ENCODE measurements at regions not wholly inside any gene's neighbourhood (a gene's known extent, or its start where the extent isn't known, plus 50 kb on each side); places are given as distances from the start of the nearest gene placed in this dataset.
"Not testable (repeated sequence)": the region's sequence is repeated elsewhere in the genome, so short reads cannot be mapped to it uniquely, and the experiment has no call there.

DNA sequence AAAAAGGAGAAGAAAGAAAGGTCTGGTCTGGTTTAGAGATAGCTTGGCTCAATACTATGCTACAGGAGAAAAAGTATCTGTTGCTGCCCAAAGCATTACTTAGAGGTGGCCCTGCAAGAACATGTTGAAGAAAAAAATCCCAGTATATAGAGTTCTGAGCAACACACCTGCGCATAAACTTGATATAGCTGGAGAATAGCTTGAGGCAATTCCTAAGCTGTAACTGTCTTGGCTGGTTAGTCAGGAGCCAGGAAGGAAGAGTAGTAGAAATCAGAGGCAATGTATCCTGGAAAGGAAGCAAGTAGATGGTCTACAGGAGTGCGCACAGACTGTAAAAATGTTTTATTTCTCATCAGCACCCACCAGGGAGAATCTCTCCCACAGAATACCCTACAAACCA lies 209.7 kb downstream of the SLITRK1 start:
- Histone ChIP-seq H3K4me1 (replicated peaks in 1 of 2) (no peaks in the 10 kb centered on the region), H3K36me3 (replicated peaks in 1 of 2) (no peaks in the 10 kb centered on the region), H3K27me3 (no peaks in the 10 kb centered on the region), H3K4me3 (no peak overlapping the region), H3K27ac (no peak overlapping the region), H3K9me3 (replicated peaks in 1 of 3) (no peaks in the 10 kb centered on the region)
- intact Hi-C loops (cut with DNase I) = no loop called here
- TF ChIP-seq POLR2A (IDR thresholded peaks at IDR 0.05) (no peak), CTCF (IDR thresholded peaks at IDR 0.05) (no peak)
- 85 to 90% (median 88%) methylated on average over 2 of the region's 2 CpGs for WGBS, 4 donors
- no peak for DNase-seq

- intact Hi-C loops (cut with DNase I) = no loop called here
- Histone ChIP-seq H3K36me3 (replicated peaks in 1 of 2) (no peaks in the 10 kb centered on the region), H3K4me3 (no peak overlapping the region), H3K9me3 (replicated peaks in 1 of 3) (no peaks in the 10 kb centered on the region), H3K27me3 (no peaks in the 10 kb centered on the region), H3K27ac (no peak overlapping the region), H3K4me1 (replicated peaks in 1 of 2) (no peaks in the 10 kb centered on the region)
- TF ChIP-seq POLR2A (IDR thresholded peaks at IDR 0.05) (no peak), CTCF (IDR thresholded peaks at IDR 0.05) (no peak)
- DNase-seq = no peak
- 86 to 96% (median 92%) methylated on average over 2 of the region's 2 CpGs for WGBS, 4 donors
Observed at GRCh38 chr13:83667606-83668005, 214.7 kb downstream of the SLITRK1 start.

DNA sequence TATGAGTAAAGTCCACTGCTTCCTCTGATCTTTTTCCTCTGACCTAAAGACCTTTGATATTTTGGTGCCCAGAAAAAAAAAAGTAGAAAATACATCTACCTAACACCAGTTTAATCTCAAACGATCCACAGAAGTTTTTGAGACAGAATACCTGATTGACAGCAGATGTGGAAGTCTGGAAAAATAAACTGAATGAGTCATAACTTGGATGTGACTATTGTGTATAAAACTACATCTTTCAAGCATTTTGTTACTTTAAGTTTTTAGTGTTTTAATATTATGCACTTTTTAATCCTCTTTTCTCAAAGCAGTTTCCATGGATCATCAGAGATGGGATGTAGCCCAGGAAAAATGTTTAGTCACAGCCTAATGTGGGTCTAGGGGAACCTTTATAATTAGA lies 216.1 kb downstream of the SLITRK1 start:
- TF ChIP-seq POLR2A (IDR thresholded peaks at IDR 0.05) (no peak), CTCF (IDR thresholded peaks at IDR 0.05) (no peak)
- Histone ChIP-seq H3K9me3 (replicated peaks in 1 of 3) (no peaks in the 10 kb centered on the region), H3K4me1 (replicated peaks in 1 of 2) (no peaks in the 10 kb centered on the region), H3K27me3 (no peaks in the 10 kb centered on the region), H3K27ac (no peak overlapping the region), H3K36me3 (replicated peaks in 1 of 2) (no peaks in the 10 kb centered on the region), H3K4me3 (no peak overlapping the region)
- intact Hi-C loops (cut with DNase I) = no loop called here
- DNase-seq = no peak
- 29 to 52% (median 36%) methylated on average over 1 of the region's 1 CpG for WGBS, 4 donors

DNA sequence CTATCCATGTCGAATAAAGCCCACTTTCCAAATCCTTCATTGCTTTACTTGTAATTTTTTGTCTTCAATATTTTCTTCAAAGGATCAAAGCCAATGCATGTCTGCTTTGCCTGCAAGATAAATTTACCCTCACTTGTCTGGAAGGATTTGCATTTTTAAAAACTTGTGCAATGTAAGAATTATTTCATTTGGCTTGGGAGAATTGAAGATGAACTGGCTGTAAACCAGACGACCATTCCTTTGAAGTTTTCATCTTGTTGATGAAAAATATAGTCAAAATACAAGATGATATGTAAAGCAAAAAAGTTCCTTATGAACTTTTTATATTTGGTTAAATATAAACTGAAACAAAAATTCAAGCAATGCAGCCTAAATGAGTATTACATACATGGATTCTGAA lies 225.0 kb downstream of the SLITRK1 start:
- Histone ChIP-seq H3K4me3 (no peak overlapping the region), H3K4me1 (replicated peaks in 1 of 2) (no peaks in the 10 kb centered on the region), H3K27ac (no peak overlapping the region), H3K27me3 (no peaks in the 10 kb centered on the region), H3K9me3 (replicated peaks in 1 of 3) (no peaks in the 10 kb centered on the region), H3K36me3 (replicated peaks in 1 of 2) (no peaks in the 10 kb centered on the region)
- no peak for DNase-seq
- intact Hi-C loops (cut with DNase I) = no loop called here
- TF ChIP-seq POLR2A (IDR thresholded peaks at IDR 0.05) (no peak), CTCF (IDR thresholded peaks at IDR 0.05) (no peak)
- WGBS, 4 donors = 44 to 60% (median 48%) methylated on average over 2 of the region's 2 CpGs

- H3K4me1 ChIP-seq (replicated peaks in 1 of 2); H3K36me3 ChIP-seq (replicated peaks in 1 of 2); H3K27ac ChIP-seq; H3K9me3 ChIP-seq (replicated peaks in 1 of 3); H3K27me3 ChIP-seq; intact Hi-C loops (cut with DNase I); H3K4me3 ChIP-seq; DNase-seq: not testable (repeated sequence)
- 29 to 88% (median 66%) methylated on average over 1 to 3 of the region's 3 CpGs for WGBS, 4 donors
Observed at GRCh38 chr13:83642617-83643016, 239.7 kb downstream of the SLITRK1 start.
